Fibroblast of gingiva (primary cell): ENCODE measurements at regions not wholly inside any gene's neighbourhood (a gene's known extent, or its start where the extent isn't known, plus 50 kb on each side); places are given as distances from the start of the nearest gene placed in this dataset.

Experiments used
- DNase-seq: peaks from one replicate; pipeline ENCODE4 v3.0.0-alpha.2; 2011; ENCODE audit warnings: low read depth

DNA sequence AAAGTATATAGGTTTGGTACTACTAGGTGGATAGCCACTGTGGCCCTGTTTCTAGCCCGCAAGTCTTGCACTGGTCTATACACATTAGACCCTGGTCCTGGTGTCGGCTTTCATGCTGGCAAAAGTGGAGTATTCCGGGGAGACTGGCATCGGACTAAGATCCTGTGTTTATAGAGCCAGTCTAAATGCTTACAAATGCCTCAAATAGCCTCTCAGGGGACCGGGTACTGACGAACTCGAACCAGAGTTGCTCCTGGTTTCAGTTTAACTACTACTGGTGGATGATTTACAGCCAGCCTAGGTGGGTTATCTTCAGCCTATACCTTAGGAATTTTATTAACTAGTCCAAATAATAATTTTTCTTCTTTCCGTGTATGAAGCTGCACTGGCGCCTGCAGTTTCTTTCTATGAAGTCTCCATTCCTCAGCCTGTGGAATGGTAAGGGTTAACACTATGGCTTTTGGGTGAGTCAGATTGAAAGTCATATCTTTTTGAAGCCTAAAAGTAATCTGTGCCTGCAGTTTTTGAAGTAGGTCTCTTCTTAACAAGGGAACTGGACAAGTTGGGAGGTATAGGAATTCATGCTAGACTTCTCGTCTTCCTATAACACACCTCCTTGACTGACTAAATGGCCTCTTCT, 51.3 kb downstream of the OR10H4 start:
- DNase-seq, result peak; percentile 43

DNA sequence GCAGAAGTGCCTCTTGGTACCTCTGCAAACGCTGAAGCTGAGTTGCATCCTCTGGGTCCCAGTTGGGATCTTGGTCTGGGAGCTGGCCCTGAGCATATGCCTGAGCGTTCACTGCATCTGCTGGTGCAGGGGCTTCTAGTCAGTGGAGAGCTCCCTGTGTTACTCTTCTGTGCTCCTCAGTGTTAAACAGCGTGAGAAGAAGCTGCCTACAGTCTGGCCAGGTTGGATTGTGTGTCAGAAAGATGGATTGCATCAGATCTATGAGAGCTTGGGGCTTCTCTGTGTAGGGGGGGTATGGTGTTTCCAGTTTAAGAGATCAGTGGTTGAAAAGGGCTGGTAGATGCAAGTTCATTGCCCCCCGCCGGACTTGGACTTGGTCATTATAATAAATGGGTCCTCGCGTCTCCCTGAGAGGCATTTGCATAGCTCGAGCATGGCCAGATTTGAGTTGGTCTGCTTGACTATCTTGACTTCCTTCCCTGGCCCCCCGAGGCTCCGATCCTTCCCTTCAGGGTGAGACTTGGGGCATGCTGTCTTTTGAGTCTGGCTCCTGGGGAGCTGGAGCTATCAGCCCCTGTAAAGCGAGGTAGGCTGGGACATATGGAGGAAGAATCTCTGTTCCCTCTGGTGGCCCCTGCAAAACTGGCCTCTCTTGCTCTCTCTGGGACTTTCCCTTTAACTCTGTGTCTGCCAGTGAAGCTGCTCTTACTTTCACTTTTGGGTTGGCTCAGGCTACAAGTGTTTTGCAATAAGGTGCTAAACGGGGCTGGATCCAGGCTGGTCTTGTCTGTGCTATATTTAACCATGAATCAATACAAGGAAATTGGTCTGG, 52.9 kb downstream of the OR10H4 start:
- DNase-seq, result peak; percentile 70

DNA sequence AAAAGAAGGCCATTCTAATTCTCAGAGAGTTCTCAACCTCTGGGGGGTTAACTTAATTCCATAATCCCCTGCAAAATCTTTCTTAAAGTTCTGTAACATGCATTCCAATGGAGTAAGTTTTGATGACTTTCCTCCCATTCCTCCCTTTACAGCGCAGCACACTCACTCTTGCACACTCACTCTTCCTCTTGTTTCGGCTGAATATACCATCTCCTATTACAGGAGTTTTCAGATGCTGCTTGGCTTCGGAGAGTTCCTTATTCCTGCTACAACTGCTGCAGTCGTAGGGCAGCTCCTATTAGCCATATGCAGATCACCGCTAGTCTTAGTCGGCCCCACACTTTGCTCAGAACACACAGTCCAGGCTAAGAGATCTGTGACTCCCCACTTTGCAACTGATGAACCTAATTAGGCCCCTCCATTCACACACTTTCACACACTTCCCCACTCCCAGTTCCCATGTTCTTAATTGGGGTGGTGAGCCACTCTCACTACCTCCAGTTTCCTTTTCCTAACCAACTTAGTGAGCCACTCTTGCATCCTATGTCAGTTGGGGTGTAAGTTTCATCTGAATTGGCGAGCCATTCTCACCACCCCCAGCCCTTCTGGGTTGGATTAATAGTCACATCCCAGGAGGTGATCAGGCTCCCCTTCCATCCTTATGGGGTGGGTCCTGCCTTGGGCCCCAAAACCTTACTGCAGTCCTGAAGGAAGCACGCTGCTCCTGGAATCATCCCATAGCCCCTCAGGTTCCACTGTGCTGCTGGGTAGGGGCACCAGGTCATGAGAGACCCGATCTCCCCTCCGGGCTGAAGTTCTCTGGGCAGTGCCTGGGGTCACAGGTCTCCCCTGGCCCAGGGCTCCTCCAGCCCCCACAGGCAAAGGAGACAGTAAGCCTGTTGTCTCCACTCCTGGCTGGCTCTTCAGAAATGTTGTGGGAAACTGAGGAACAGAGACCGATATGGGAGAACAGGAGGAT, 53.9 kb downstream of the OR10H4 start:
- DNase-seq, result no peak

GRCh38 chr19:16003391-16003790, 54.6 kb downstream of the OR10H4 start:
- no peak for DNase-seq

DNA sequence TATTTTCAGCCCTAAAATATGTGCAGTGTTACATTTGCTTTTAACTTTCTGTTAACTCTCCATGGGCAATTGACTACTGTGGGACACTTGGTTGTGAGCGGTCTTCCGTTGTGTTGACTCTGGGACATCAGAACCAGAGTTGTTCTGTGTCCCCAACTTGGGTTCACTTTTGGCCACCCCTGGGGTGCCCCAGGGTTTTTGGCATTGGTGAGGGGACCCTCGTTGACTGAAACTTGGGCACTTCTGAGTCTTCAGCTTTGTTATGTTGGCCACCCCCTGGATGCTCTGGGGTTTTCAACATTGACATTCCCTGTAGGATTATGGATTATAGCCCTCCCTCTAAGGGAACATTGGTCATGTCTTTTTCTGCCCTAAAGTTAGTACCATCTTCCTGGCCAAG, 57.1 kb downstream of the OR10H4 start:
- no peak for DNase-seq

GRCh38 chr19:16012552-16012951, 63.7 kb upstream of the TPM4 start:
- DNase-seq, result no peak

DNA sequence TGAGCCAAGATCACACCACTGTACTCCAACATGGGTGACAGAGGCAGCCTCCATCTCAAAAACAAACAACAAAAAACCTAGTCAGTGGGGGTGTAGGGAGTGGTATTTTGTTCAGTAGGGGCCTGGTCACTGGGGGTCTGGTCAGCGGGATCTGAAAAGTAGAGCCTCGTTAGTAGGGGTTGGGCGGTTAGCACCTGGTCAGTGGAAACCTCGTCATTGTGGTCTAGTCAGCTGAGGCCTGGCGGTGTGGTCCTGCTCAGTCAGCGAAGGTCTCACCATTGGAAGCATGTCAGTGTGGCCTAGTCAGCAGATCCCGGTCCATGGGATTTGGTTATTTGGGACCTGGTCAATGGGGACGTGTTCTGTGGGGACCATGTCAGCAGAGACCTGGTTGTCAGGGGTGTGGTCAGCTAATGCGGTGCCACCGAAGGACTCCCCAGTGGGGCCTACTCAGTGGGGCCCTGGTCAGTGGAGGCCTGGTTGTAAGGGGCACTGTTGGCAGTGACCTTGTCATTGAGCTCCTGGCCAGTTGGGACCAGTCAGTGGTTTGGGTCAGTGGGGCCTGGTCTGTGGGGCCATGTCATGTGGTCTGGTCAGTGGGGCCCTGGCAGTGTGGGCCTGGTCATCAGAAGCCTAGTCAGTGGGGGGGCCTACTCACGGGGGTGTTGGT, 63.0 kb upstream of the TPM4 start:
- no peak for DNase-seq

- DNase-seq, result no peak
These were observed 62.1 kb upstream of the TPM4 start for GRCh38 chr19:16013851-16014840.

- no peak for DNase-seq
These were observed 61.1 kb upstream of the TPM4 start for GRCh38 chr19:16014923-16015804.

DNA sequence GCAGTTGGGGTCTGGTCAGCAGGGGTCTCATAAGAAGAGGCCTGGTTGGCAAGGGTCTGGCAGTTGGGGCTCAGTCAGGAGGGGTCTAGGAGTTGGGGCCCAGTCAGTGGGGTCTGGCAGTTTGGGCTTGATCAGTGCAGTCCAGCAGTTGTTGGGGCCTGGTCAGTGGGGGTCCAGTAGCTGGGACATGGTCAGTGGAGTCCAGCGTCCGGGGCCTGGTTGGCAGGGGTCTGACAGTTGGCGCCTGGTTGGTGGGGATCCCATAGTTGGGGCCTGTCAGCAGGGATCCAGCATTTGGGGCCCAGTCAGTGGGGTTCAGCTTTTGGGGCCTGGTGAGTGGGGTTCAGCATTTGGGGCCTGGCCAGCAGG, 60.5 kb upstream of the TPM4 start:
- DNase-seq, result no peak

DNA sequence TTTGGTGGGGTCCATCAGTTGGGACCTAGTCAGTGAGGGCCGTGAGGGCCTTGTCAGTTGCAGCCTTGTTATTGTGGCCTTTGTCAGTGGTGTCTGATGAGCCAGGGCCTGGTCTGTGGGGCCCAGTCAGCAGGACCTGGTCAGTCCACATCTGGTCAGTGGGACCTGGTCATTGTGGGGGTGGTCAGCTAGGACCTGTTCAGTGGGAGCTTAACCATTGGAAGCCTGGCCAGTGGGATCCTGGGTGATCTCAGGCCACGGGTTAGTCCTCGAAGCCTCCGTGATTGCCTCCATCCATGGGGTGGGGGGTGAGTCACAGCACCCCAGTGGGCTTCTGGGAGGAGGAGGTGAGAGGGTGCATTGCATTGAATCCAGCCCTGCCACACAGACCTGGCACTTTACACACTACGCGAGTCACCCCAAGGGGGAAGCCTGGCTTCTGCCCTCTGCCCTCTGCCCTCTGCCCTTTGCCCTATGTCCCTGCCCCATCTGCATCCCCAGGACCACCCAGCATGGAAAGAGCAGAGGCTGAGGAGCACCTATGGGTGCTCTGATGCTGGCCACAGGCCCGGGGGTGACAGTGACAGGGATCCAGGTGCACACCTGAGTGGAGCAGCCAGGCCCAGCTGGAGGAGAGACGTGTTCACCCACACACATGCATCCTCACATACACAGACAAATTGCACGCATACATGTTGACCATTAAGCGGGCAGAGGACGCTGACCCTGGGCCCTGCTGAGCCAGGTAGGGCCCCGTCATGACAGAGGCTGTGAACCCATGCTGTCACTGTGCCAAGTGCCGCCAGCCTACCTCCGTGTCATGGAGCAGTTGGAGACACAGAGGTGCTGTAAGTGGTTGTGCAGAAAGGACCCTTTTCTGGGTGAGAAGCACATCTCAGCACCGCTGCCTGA, 59.8 kb upstream of the TPM4 start:
- no peak for DNase-seq

GRCh38 chr19:16017138-16017490, 59.2 kb upstream of the TPM4 start:
- DNase-seq, result no peak

GRCh38 chr19:16018106-16018755, 58.1 kb upstream of the TPM4 start:
- no peak for DNase-seq

GRCh38 chr19:16018801-16019551, 57.3 kb upstream of the TPM4 start:
- no peak for DNase-seq

DNA sequence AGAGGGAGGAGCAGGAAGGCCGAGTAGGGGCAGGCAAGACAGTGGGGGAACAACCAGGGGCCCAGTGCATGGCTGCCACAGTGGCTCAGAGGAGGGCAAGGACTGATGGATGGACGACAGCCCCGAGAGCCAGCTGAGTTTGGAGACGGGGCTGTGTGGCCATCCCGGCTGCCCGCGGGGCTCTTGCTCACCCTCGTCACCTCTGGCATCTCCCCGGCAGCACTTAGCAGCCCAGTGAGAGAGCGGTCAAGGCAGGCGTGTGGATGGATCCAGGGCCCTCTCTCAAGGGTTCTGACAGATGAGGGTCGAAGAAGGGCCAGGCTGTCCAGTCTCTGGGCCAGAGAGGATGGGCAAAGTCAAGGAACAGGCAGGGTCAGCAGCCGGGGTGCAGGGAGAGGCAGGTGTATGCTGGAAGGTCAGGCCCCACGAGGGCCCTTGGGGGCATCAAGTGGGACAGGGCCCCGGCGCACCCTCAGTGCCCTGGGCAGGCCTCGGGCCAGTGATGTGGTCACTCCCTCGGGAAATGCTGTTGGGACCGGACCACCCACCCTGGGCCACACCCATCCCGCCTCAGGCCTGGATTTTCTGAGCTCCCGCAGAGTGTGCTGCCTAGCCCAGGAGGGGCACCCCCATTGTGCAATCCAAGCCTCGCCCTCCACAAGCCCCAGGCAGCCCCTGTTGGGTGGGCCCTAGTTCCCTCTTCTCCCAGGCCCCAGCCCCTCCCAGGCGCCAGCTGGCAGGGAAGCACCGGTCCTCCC, 56.4 kb upstream of the TPM4 start:
- DNase-seq, result no peak

GRCh38 chr19:16021796-16022195, 54.5 kb upstream of the TPM4 start:
- DNase-seq, result no peak

- DNase-seq, result no peak
These were observed 54.0 kb upstream of the TPM4 start for GRCh38 chr19:16022251-16022650.
